ELF-1 (cell line): ENCODE measurements at regions not wholly inside any gene's neighbourhood (a gene's known extent, or its start where the extent isn't known, plus 50 kb on each side); places are given as distances from the start of the nearest gene placed in this dataset.
"Not testable (repeated sequence)": the region's sequence is repeated elsewhere in the genome, so short reads cannot be mapped to it uniquely, and the experiment has no call there.

Experiments used
- DNase-seq: peaks from one replicate; pipeline ENCODE4 v3.0.0-alpha.2; 2016; ENCODE audit warnings: low read depth, low spot score

DNA sequence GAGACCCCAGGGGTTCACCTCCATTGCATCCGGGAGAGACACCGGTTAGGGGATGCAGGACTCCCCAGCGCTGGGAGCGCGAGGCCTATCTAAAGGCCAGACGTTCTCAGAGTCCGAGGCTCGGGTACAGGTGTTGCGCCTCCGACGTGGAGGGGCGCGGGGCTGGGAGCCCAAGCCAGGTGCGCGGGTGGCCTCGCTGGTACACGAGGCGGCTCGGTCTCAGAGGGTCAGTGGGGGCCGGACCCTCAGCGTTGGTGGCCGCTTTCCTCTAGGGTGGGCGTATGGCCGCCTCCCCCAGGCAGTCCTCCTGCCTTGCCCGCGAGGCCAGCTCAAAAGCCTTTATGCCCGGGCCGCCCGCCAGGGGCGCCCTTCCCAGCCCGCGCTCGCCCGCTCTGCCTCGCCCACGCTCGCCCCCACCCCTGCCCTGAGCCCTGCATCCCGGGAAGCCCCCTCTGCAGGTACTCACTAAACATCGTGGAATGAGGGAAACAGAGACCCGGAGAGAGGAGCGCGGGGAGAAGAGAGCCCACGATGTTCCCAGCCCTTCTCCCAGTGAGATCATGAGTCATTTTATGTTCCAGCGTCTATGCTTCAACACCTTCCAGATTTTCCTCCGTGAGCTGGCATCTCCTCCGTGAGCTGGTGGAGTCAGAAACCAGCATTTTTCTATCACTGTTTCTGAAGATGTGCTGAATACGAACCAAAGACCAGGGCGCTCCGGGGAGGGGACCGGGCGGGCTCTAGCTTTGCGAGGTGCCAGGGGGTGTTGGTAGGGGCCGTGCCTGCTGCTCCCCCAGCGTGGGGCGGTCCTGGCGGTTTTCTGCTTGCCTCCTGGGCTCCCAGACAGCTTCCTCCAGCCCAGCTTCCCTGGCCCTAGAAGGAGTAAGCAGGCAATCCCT, 73.8 kb downstream of the DIO3 start:
- DNase-seq, result no peak

DNA sequence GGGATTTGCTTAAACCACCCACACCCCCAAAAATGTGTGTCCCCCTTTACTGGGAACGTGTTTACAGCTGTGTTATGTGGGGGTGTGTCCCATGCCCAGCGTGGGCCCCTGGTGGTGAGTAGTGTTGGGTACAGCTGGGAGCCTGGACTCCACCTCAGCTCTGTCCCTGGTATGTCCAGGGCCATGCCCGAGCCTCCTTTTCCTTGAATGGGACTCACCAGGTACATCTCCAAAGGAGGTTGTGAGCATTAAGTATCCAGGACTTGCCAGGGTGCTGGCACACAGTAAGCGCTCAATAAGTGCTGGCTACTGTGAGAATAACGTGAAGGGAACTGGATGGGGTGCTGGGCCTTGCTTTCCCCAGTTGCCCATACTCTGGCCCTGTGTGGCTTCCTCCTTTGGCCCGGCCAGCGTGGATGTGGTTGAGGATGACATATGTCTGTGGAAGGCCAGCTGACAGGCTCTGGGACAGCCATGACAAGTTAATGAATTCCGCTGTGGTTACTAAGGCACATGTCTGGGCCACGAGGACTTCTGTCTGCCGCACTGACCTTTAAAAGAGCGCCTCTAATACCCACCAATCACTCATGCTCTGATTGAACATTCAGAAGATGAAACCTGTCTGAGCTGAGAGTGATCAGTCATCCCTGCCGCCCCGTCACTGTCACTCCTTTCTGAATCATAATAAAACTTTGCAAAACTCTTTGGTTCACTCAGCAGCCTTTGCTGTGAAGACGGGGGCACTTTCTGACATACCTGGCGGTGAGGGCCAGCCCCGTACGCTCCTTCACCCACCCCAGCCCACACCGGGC, 74.7 kb downstream of the DIO3 start:
- DNase-seq, result no peak

DNA sequence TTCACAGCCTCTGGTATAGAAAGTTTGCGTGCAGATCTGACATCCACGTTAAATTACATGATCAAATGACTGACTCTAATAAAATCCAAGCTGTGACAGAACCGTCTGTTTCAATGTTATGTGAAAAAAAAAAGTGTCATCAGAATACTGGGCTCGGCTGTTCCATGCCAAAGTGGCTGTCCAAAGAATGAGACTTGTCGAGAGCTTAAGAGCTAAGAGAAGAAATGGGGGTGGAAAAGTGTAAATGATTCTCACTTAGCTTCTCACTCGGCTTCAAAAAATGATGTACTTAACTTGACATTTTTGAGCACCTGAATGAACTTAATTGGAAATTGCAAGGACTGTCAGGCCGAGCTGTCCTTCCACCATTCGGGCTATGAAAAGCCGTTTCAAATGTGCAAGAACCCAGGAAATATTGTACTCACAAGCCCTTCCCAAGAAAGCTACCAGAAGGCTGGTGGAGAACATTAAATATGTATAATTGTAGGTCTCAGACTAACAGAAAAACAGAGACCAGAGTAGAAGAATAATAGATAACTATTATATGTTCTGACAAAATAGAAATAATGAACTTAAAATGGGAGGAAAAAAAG, 78.0 kb downstream of the DIO3 start:
- DNase-seq, result no peak

- no peak for DNase-seq
These were observed 82.4 kb downstream of the DIO3 start for GRCh38 chr14:101643651-101644050.

DNA sequence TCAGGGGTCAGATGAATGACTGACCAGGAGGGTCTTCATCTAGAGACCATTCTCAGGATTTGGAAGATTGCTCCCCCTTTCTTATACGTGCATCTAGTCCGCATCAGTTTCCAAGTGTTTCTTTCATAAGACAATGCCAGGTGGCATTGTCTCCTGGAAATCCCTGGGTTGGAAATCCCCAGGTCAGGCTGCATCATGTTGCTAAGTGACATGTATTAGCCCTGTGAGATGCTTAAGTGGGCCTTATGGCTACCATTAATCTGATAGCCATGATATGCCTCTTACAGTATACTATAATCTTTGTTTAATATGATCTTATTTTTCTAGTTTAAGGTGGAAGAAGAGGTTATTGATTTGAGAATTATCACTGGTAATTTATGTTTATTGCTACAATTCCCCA, 92.8 kb downstream of the DIO3 start:
- DNase-seq, result no peak

DNA sequence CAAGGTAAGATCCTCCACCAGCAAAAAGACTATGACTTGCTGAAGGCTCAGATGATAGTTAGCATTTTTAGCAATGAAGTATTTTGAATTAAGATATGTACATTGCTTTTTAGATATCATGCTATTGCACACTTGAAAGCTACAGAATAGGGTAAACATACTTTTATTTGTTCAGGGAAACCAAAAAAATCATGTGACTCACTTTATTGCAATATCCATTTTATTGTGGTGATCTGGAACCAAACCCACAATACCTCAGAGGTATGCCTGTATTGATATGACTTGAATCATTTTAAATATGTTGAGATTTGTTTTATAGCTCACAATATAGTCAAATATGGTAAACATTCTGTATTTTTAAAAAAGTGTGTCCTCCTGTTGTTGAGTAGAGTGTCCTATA, 96.1 kb downstream of the DIO3 start:
- DNase-seq, result no peak

- peak; percentile 45 for DNase-seq
These were observed 95.9 kb upstream of the PPP2R5C start for GRCh38 chr14:101665478-101666078.

- DNase-seq, result no peak
These were observed 95.2 kb upstream of the PPP2R5C start for GRCh38 chr14:101666264-101666663.

DNA sequence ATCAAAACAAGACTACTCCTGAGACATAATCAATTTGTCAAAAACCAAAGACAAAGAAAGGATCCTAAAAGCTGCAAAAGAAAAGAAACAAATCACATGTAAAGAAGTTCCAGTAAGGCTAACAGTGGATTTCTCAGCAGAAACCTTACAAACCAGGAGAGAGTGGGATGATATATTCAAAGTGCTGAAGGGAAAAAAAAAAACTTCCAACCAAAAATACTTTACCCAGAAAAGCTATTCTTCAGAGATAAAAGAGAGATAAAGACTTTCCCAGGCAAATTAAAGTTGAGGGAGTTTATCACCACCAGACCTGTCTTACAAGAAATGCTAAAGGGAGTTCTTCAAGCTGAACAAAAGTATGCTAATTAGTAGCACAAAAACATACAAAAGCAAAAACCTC, 91.9 kb upstream of the PPP2R5C start:
- DNase-seq, result no peak

DNA sequence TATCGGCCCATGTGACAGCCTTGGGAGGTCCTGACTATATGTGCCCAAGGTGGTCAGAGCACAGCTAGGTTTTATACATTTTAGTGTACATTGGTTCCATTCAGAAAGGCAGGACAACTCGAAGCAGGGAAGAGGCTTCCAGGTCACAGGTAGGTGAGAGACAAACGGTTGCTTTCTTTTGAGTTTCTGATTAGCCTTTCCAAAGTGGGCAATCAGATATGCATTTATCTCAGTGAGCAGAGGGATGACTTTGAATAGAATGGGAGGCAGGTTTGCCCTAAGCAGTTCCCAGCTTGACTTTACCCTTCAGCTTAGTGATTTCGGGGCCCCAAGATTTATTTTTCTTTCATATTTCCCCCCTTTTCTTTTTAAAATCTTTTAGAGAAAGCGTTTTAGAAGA, 87.6 kb upstream of the PPP2R5C start:
- no peak for DNase-seq

GRCh38 chr14:101675835-101676234, 85.7 kb upstream of the PPP2R5C start:
- not testable (repeated sequence) for DNase-seq

GRCh38 chr14:101677912-101678327, 83.6 kb upstream of the PPP2R5C start:
- not testable (repeated sequence) for DNase-seq

DNA sequence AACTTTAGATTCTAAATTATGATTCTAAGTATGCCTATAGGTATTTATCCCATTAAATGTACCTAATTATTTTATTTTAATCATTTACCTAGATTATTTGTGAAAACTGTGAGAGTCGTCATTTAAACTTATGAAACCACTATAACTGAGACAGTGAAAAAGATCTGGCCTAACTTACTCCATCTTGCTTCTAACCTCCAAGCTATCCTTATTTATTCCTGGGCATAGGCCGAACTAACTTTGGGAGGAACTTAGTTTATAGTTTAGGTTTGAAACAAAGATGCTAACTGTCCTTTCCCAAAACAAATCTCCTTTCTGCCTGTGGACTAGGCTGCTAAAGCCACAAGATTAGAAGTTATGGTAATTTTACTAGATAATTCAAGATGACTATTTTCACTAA, 79.7 kb upstream of the PPP2R5C start:
- no peak for DNase-seq

DNA sequence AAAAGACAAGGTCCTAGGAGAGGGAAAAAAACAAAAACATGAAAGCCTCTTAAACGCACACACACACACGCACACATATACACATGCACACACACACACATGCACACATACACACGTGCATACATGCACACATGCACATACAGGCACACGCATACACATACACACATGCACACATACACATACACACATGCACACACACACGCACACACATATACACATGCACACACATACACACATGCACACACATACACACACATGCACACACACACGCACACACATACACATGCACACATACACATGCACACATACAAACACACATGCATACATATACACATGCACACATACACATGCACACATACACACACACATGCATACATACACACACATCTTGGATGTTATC, 78.1 kb upstream of the PPP2R5C start:
- DNase-seq, result no peak

- no peak for DNase-seq
These were observed 73.6 kb upstream of the PPP2R5C start for GRCh38 chr14:101687756-101688546.

DNA sequence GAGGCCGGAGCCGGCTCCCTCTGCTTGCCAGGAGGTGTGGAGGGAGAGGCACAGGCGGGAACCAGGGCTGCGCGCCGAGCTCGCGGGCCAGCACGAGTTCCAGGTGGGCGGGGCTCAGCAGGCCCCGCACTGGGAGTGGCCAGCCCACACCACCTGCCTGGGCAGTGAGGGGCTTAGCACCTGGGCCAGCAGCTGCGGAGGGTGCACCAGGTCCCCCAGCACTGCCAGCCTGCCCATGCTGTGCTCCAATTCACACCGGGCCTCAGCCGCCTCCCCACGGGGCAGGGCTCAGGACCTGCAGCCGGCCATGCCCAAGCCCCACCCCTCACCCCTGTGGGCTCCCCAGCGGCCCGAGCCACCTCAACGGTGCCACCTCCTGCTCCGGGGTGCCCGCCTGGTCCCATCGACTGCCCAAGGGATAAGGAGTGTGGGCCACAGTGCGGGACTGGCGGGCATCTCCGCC, 72.4 kb upstream of the PPP2R5C start:
- DNase-seq, result no peak

GRCh38 chr14:101689966-101690365, 71.5 kb upstream of the PPP2R5C start:
- not testable (repeated sequence) for DNase-seq

- no peak for DNase-seq
These were observed 65.8 kb upstream of the PPP2R5C start for GRCh38 chr14:101695659-101696058.

- no peak for DNase-seq
These were observed 57.4 kb upstream of the PPP2R5C start for GRCh38 chr14:101704140-101704539.

DNA sequence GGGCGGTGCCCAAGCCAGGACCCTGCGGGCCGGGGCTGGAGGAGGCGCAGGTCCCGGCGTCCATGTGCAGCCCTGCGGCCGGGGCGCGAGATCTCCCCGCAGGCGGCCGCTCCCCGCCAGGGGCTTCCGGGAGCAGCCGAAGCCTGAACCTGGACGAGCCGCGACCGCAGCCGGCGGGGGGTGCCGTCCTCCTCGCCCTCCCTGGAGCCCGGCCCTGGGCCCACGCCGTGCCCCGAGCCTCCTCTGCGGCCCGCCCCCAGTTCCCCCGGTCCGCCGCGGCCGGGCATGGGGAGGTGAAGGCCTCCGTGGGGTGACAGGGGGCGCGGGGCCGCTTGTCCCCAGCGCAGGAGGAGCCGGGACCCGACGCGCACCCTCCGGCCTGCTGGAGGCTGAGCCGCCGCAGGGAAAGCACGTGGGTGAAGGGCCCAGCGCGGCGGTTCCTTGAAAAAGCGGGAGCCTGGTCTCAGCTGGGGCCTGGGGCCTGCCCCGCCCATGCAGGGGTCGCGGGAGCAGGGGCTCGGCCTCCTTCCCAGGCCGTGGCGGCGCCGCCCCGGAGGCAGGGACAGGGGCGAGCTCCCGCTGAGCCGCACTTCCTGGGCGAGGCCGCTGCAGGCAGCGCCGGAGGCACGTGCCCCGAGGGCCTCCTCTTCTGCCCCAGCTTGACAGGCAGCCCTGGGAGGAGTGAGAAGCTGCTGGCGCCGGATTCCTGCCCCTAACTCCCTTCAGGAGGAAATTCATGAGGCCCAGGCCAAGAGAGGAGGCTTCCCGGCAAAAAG, 55.6 kb upstream of the PPP2R5C start:
- DNase-seq, result peak; percentile 91
